Panc1 (cell line): ENCODE measurements at regions not wholly inside any gene's neighbourhood (a gene's known extent, or its start where the extent isn't known, plus 50 kb on each side); places are given as distances from the start of the nearest gene placed in this dataset.

Experiments
- ATAC-seq: fragments of 200-7000 bp; cut with Tn5 transposase; 2 replicates; pipeline ENCODE4 v1.9.1; 2020; ENCODE audit warnings: mild to moderate bottlenecking, moderate library complexity
- BruUV-seq: library from RNA; stranded (reverse); fragments of 400-500 nt; replicated peaks from 2 replicates; lab custom pipeline; 2021; lab: Mats Ljungman, UMichigan
- CTCF ChIA-PET: fragments of 300-600 bp; sonication (Branson Sonifier 250); formaldehyde crosslinking; loops from one replicate; lab custom pipeline; 2022; ENCODE audit warnings: antibody characterized with exemption; lab: Charles Lee
- POLR2A ChIA-PET: fragments of 300-600 bp; sonication (Branson Sonifier 250); formaldehyde crosslinking; loops from one replicate; lab custom pipeline; 2022; ENCODE audit warnings: antibody characterized with exemption; lab: Charles Lee
- DNase-seq: peaks from one replicate; pipeline ENCODE4 v3.0.0-alpha.2; 2010; ENCODE audit warnings: low read depth, low spot score
- H3K27ac ChIP-seq: 2 replicates; pipeline ENCODE4 v1.5.1; 2011; ENCODE audit warnings: mild to moderate bottlenecking, low read length, inconsistent platforms
- H3K27me3 ChIP-seq: fragments of 200-500 bp; sonication (Bioruptor generic); 2 replicates; pipeline ENCODE4 v1.6.0; 2014; ENCODE audit warnings: low read length, inconsistent platforms; ENCODE audit not compliant: control insufficient read depth, insufficient read depth
- H3K36me3 ChIP-seq: fragments of 200-500 bp; sonication (Bioruptor generic); 2 replicates; pipeline ENCODE4 v1.5.1; 2014; ENCODE audit warnings: inconsistent platforms, mild to moderate bottlenecking, low read length, moderate library complexity; ENCODE audit not compliant: control insufficient read depth, insufficient read depth
- H3K4me1 ChIP-seq: 2 replicates; pipeline ENCODE4 v1.5.1; 2011; ENCODE audit warnings: inconsistent platforms, mild to moderate bottlenecking, low read length, moderate library complexity; ENCODE audit not compliant: control insufficient read depth, insufficient read depth
- H3K4me3 ChIP-seq, 2 experiments: 2 replicates each; pipeline ENCODE4 v1.5.1; 2011 to 2012; ENCODE audit warnings: low read depth in 2 of 2, low read length in 2 of 2, mild to moderate bottlenecking in 2 of 2, inconsistent platforms in 1 of 2, moderate library complexity in 1 of 2
- H3K9me3 ChIP-seq: fragments of 200-500 bp; sonication (Bioruptor generic); 2 replicates; pipeline ENCODE4 v1.5.1; 2014; ENCODE audit warnings: low read depth, mild to moderate bottlenecking, inconsistent platforms, low read length, moderate library complexity; ENCODE audit not compliant: control insufficient read depth, insufficient read depth
- POLR2AphosphoS5 ChIP-seq: IDR thresholded peaks from 2 replicates; pipeline ENCODE4 v1.6.1; 2012; ENCODE audit warnings: mild to moderate bottlenecking, low read depth, low read length, moderate library complexity
- SIN3A ChIP-seq: IDR thresholded peaks from 2 replicates; pipeline ENCODE4 v1.6.1; 2012; ENCODE audit warnings: low read depth, mild to moderate bottlenecking, low read length, moderate library complexity, borderline replicate concordance; ENCODE audit not compliant: insufficient read depth
- TCF7L2 ChIP-seq: IDR thresholded peaks from 2 replicates; pipeline ENCODE4 v1.6.1; 2011; ENCODE audit warnings: mild to moderate bottlenecking, low read depth, low read length, inconsistent platforms
- in situ Hi-C: cut with HindIII; loops from 2 replicates; pipeline ENCODE4 v1.10.0; 2016; ENCODE audit warnings: low sequenced_read_pairs, low pct_unique_long_range_greater_than_20kb
- intact Hi-C: fragments of 100-400 bp; cut with micrococcal nuclease; formaldehyde crosslinking; loops from one replicate; pipeline ENCODE4 v1.10.0; 2022; ENCODE audit not compliant: unreplicated experiment
- TF ChIP-seq, protein P1 (sequence below): fragments of 450-650 bp; IDR thresholded peaks from 2 replicates; pipeline ENCODE4 v1.5.1; 2017; ENCODE audit warnings: mild to moderate bottlenecking
- TF ChIP-seq, protein P2 (sequence below), 2 experiments: IDR thresholded peaks; 2 replicates each; pipeline ENCODE4 v1.6.1; 2011 to 2012; ENCODE audit warnings: low read depth in 2 of 2, control low read depth in 1 of 2, low read length in 1 of 2, mild to moderate bottlenecking in 1 of 2, moderate library complexity in 1 of 2; ENCODE audit not compliant: insufficient read depth in 1 of 2

DNA sequence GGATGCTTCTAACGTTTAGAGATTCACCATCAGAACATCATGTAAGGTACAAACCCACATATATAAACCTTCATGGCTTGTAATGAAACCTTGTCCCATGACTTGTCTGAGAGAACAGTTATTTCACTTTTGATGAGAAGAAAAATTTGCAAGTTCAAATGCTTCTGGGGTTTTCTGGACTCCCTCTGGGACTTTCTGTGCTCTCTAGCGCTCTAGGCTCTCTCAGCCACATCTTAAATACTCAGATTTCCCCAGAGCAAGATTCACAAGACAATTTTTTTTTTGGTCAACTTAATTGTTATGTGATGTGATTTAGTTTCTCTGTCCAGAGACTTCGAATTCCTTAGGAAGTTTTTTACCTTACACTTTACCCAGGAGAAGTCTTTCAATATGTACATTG is 282.8 kb upstream of the EDNRB start:
- DNase-seq, result no peak
- Histone ChIP-seq H3K4me3 (no peak overlapping the region), H3K4me1 (no peaks in the 10 kb centered on the region), H3K9me3 (no peaks in the 10 kb centered on the region), H3K27me3 (no peaks in the 10 kb centered on the region), H3K36me3 (no peaks in the 10 kb centered on the region), H3K27ac (no peak overlapping the region)
- CTCF ChIA-PET, result no interaction called here
- in situ Hi-C loops, result no loop called here
- TF ChIP-seq, protein P1, sequence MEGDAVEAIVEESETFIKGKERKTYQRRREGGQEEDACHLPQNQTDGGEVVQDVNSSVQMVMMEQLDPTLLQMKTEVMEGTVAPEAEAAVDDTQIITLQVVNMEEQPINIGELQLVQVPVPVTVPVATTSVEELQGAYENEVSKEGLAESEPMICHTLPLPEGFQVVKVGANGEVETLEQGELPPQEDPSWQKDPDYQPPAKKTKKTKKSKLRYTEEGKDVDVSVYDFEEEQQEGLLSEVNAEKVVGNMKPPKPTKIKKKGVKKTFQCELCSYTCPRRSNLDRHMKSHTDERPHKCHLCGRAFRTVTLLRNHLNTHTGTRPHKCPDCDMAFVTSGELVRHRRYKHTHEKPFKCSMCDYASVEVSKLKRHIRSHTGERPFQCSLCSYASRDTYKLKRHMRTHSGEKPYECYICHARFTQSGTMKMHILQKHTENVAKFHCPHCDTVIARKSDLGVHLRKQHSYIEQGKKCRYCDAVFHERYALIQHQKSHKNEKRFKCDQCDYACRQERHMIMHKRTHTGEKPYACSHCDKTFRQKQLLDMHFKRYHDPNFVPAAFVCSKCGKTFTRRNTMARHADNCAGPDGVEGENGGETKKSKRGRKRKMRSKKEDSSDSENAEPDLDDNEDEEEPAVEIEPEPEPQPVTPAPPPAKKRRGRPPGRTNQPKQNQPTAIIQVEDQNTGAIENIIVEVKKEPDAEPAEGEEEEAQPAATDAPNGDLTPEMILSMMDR, result no peak
- no peak for TF ChIP-seq POLR2AphosphoS5
- no peak for TF ChIP-seq TCF7L2
- TF ChIP-seq, protein P2, sequence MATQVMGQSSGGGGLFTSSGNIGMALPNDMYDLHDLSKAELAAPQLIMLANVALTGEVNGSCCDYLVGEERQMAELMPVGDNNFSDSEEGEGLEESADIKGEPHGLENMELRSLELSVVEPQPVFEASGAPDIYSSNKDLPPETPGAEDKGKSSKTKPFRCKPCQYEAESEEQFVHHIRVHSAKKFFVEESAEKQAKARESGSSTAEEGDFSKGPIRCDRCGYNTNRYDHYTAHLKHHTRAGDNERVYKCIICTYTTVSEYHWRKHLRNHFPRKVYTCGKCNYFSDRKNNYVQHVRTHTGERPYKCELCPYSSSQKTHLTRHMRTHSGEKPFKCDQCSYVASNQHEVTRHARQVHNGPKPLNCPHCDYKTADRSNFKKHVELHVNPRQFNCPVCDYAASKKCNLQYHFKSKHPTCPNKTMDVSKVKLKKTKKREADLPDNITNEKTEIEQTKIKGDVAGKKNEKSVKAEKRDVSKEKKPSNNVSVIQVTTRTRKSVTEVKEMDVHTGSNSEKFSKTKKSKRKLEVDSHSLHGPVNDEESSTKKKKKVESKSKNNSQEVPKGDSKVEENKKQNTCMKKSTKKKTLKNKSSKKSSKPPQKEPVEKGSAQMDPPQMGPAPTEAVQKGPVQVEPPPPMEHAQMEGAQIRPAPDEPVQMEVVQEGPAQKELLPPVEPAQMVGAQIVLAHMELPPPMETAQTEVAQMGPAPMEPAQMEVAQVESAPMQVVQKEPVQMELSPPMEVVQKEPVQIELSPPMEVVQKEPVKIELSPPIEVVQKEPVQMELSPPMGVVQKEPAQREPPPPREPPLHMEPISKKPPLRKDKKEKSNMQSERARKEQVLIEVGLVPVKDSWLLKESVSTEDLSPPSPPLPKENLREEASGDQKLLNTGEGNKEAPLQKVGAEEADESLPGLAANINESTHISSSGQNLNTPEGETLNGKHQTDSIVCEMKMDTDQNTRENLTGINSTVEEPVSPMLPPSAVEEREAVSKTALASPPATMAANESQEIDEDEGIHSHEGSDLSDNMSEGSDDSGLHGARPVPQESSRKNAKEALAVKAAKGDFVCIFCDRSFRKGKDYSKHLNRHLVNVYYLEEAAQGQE (IDR thresholded peaks at IDR 0.05; ENCODE audit: insufficient read depth in 1 of 2, low read depth in 2 of 2, low read length in 1 of 2), result no peak
- TF ChIP-seq SIN3A, result no peak
- intact Hi-C loops, result no loop called here
- BruUV-seq, result no TSS peak
- ATAC-seq, result no peak
- POLR2A ChIA-PET, result no interaction called here

DNA sequence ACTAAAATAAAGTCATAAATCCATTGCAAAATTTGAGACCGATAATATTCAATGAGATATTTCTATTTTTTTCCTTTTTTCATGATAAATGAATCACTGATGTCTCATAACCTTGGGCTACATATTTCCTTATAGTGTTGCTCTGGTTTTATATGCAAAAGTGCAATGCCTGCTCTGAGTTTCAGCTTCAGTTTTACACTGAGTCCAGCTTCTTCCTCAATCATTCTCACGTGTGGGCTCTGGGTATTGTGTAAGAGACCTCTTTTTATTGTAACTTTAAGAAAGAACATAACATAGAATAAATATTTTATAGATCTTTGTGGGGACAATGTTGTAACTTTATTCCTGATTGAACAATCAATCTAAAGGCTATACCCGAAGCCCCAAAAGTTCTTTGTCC is 280.2 kb upstream of the EDNRB start:
- no peaks in the 10 kb centered on the region for H3K4me1 ChIP-seq
- H3K9me3 ChIP-seq, result no peaks in the 10 kb centered on the region
- H3K4me3 ChIP-seq, result no peak overlapping the region
- TF ChIP-seq, protein P2 (IDR thresholded peaks at IDR 0.05; ENCODE audit: insufficient read depth in 1 of 2, low read depth in 2 of 2, low read length in 1 of 2), result no peak
- no peak for TF ChIP-seq TCF7L2
- H3K27ac ChIP-seq, result no peak overlapping the region
- POLR2A ChIA-PET, result no interaction called here
- intact Hi-C loops (no loop called here), in situ Hi-C loops (no loop called here)
- BruUV-seq, result no TSS peak
- DNase-seq (no peak), ATAC-seq (no peak)
- H3K36me3 ChIP-seq, result no peaks in the 10 kb centered on the region
- CTCF ChIA-PET, result no interaction called here
- no peaks in the 10 kb centered on the region for H3K27me3 ChIP-seq
